ENCODE measurements at regions not wholly inside any gene's neighbourhood (a gene's known extent, or its start where the extent isn't known, plus 50 kb on each side); places are given as distances from the start of the nearest gene placed in this dataset.
"Not testable (repeated sequence)": the region's sequence is repeated elsewhere in the genome, so short reads cannot be mapped to it uniquely, and the experiment has no call there.

- no peak for DNase-seq (ENCODE audit: low spot score)
These were observed 222.2 kb upstream of the TENM4 start for GRCh38 chr11:79663017-79663416.

GRCh38 chr11:79661373-79661772 lies 220.5 kb upstream of the TENM4 start:
- no peak for DNase-seq (ENCODE audit: low spot score)

- no peak for DNase-seq (ENCODE audit: low spot score)
These were observed 208.1 kb upstream of the TENM4 start for GRCh38 chr11:79648766-79649520.

- DNase-seq (ENCODE audit: low spot score): no peak
These were observed 196.4 kb upstream of the TENM4 start for GRCh38 chr11:79637219-79637618.

GRCh38 chr11:79634905-79635304 lies 194.1 kb upstream of the TENM4 start:
- no peak for DNase-seq (ENCODE audit: low spot score)

GRCh38 chr11:79627281-79627680 lies 186.5 kb upstream of the TENM4 start:
- no peak for DNase-seq (ENCODE audit: low spot score)

GRCh38 chr11:79626135-79627075 lies 185.6 kb upstream of the TENM4 start:
- DNase-seq (ENCODE audit: low spot score): no peak

- no peak for DNase-seq (ENCODE audit: low spot score)
These were observed 182.5 kb upstream of the TENM4 start for GRCh38 chr11:79623375-79623774.

GRCh38 chr11:79617561-79617960 lies 176.7 kb upstream of the TENM4 start:
- no peak for DNase-seq (ENCODE audit: low spot score)

- no peak for DNase-seq (ENCODE audit: low spot score)
These were observed 175.6 kb upstream of the TENM4 start for GRCh38 chr11:79616392-79616851.

- no peak for DNase-seq (ENCODE audit: low spot score)
These were observed 174.6 kb upstream of the TENM4 start for GRCh38 chr11:79615425-79615824.

GRCh38 chr11:79610678-79611077 lies 169.8 kb upstream of the TENM4 start:
- DNase-seq (ENCODE audit: low spot score): no peak

- DNase-seq (ENCODE audit: low spot score): no peak
These were observed 169.3 kb upstream of the TENM4 start for GRCh38 chr11:79610139-79610538.

GRCh38 chr11:79609511-79609910 lies 168.7 kb upstream of the TENM4 start:
- DNase-seq (ENCODE audit: low spot score): no peak

GRCh38 chr11:79606461-79606860 lies 165.6 kb upstream of the TENM4 start:
- DNase-seq (ENCODE audit: low spot score): not testable (repeated sequence)

GRCh38 chr11:79600711-79601110 lies 159.9 kb upstream of the TENM4 start:
- DNase-seq (ENCODE audit: low spot score): no peak

- no peak for DNase-seq (ENCODE audit: low spot score)
These were observed 154.0 kb upstream of the TENM4 start for GRCh38 chr11:79594834-79595233.

GRCh38 chr11:79592824-79593223 lies 152.0 kb upstream of the TENM4 start:
- no peak for DNase-seq (ENCODE audit: low spot score)

GRCh38 chr11:79592406-79592805 lies 151.6 kb upstream of the TENM4 start:
- DNase-seq (ENCODE audit: low spot score): no peak

GRCh38 chr11:79582434-79582833 lies 141.6 kb upstream of the TENM4 start:
- no peak for DNase-seq (ENCODE audit: low spot score)

- DNase-seq (ENCODE audit: low spot score): no peak
These were observed 138.2 kb upstream of the TENM4 start for GRCh38 chr11:79579063-79579462.

- no peak for DNase-seq (ENCODE audit: low spot score)
These were observed 137.3 kb upstream of the TENM4 start for GRCh38 chr11:79578116-79578515.

- DNase-seq (ENCODE audit: low spot score): no peak
These were observed 134.9 kb upstream of the TENM4 start for GRCh38 chr11:79575701-79576100.

All from CD4-positive, alpha-beta T cell treated with Interleukin-6 at 100 ng/mL for 8 hours (primary cell).